ENCODE measurements at regions not wholly inside any gene's neighbourhood (a gene's known extent, or its start where the extent isn't known, plus 50 kb on each side); places are given as distances from the start of the nearest gene placed in this dataset.

GRCh38 chr12:89033062-89033461 is 319.2 kb downstream of the DUSP6 start:
- TF ChIP-seq CTCF (IDR thresholded peaks at IDR 0.05; ENCODE audit: insufficient read depth, low read length, missing control alignments), result no peak
- DNase-seq (ENCODE audit: low read depth, low spot score), result no peak
- no peak overlapping the region for H3K4me3 ChIP-seq (ENCODE audit: low read depth, low read length)
- POLR2A ChIA-PET, result no interaction called here
- CTCF ChIA-PET, result interaction anchor here (1.0 to 3.7 kb wide), 6 partner anchors 9 to 429 kb away, joined by 4 to 13 read pairs (median 6); no protein-coding TSS in a partner anchor

- no peak overlapping the region for H3K4me3 ChIP-seq (ENCODE audit: low read depth, low read length)
- ChIA-PET POLR2A (no interaction called here), CTCF (interaction anchor here (0.9 to 3.4 kb wide), 5 partner anchors 11 to 500 kb away, joined by 3 to 20 read pairs (median 8); partner anchors contain the start of gene GALNT4)
- no peak for DNase-seq (ENCODE audit: low read depth, low spot score)
- no peak for TF ChIP-seq CTCF (IDR thresholded peaks at IDR 0.05; ENCODE audit: insufficient read depth, low read length, missing control alignments)
These were observed 322.3 kb downstream of the DUSP6 start for GRCh38 chr12:89029961-89030360.

- POLR2A ChIA-PET, result interaction anchor here (1.4 kb wide), 1 partner anchor 328 kb away, joined by 3 read pairs; the partner anchor contains the start of gene DUSP6
- CTCF ChIA-PET, result interaction anchor here (0.9 to 3.2 kb wide), 6 partner anchors 8 to 505 kb away, joined by 3 to 18 read pairs (median 6); no protein-coding TSS in a partner anchor
- H3K4me3 ChIP-seq (ENCODE audit: low read depth, low read length), result no peak overlapping the region
- no peak for DNase-seq (ENCODE audit: low read depth, low spot score)
- no peak for TF ChIP-seq CTCF (IDR thresholded peaks at IDR 0.05; ENCODE audit: insufficient read depth, low read length, missing control alignments)
These were observed 327.7 kb downstream of the DUSP6 start for GRCh38 chr12:89024580-89024979.

GRCh38 chr12:89023936-89024335 is 328.4 kb downstream of the DUSP6 start:
- POLR2A ChIA-PET, result interaction anchor here (1.4 kb wide), 1 partner anchor 328 kb away, joined by 3 read pairs; the partner anchor contains the start of gene DUSP6

GRCh38 chr12:89020689-89021088 is 331.6 kb downstream of the DUSP6 start:
- ChIA-PET CTCF (interaction anchor here (0.6 to 6.2 kb wide), 12 partner anchors 8 to 866 kb away, joined by 3 to 265 read pairs (median 12); partner anchors contain the start of genes GALNT4 and POC1B), POLR2A (no interaction called here)
- no peak for DNase-seq (ENCODE audit: low read depth, low spot score)
- TF ChIP-seq CTCF (IDR thresholded peaks at IDR 0.05; ENCODE audit: insufficient read depth, low read length, missing control alignments), result no peak
- H3K4me3 ChIP-seq (ENCODE audit: low read depth, low read length), result no peak overlapping the region

More at GRCh38 chr12:89023936-89024335, 328.4 kb downstream of the DUSP6 start:
- CTCF ChIA-PET, result interaction anchor here (0.7 to 3.2 kb wide), 9 partner anchors 9 to 1617 kb away, joined by 3 to 18 read pairs (median 4); no protein-coding TSS in a partner anchor
- no peak for DNase-seq (ENCODE audit: low read depth, low spot score)
- no peak overlapping the region for H3K4me3 ChIP-seq (ENCODE audit: low read depth, low read length)
- no peak for TF ChIP-seq CTCF (IDR thresholded peaks at IDR 0.05; ENCODE audit: insufficient read depth, low read length, missing control alignments)

- H3K4me3 ChIP-seq (ENCODE audit: low read depth, low read length), result no peak overlapping the region
- no peak for DNase-seq (ENCODE audit: low read depth, low spot score)
- CTCF ChIA-PET, result interaction anchor here (0.9 to 6.2 kb wide), 25 partner anchors 9 to 865 kb away, joined by 3 to 265 read pairs (median 5); partner anchors contain the start of genes DUSP6, GALNT4 and POC1B
- POLR2A ChIA-PET, result no interaction called here
- TF ChIP-seq CTCF (IDR thresholded peaks at IDR 0.05; ENCODE audit: insufficient read depth, low read length, missing control alignments), result no peak
These were observed 332.2 kb downstream of the DUSP6 start for GRCh38 chr12:89020121-89020480.
